T-cell (primary cell): ENCODE measurements at regions not wholly inside any gene's neighbourhood (a gene's known extent, or its start where the extent isn't known, plus 50 kb on each side); places are given as distances from the start of the nearest gene placed in this dataset.

Experiments
- ATAC-seq, 4 experiments: fragments of 200-7000 bp in 3 of 4; fragments of 150-1000 bp in 1 of 4; cut with Tn5 transposase; replicated peaks in 1 of 4; 1 replicate in 3 of 4; 2 replicates in 1 of 4; pipeline ENCODE4 v1.10.0; 2021; ENCODE audit warnings: moderate library complexity in 3 of 4, mild to moderate bottlenecking in 2 of 4, moderate number of reproducible peaks in 1 of 4
- CTCF ChIA-PET, 2 donors: fragments of 300-600 bp; sonication (Branson Sonifier 250); formaldehyde crosslinking; loops; one replicate each; lab custom pipeline; 2022; ENCODE audit warnings: antibody characterized with exemption in 2 of 2; lab: Charles Lee
- POLR2A ChIA-PET, 2 donors: fragments of 300-600 bp; sonication (Branson Sonifier 250); formaldehyde crosslinking; loops; one replicate each; lab custom pipeline; 2022; ENCODE audit warnings: antibody characterized with exemption in 2 of 2; lab: Charles Lee
- DNase-seq, 35 experiments: peaks; one replicate each; pipeline versions ENCODE4 v3.0.0 to v3.0.0-alpha.2; 2013 to 2023
- H3K27ac ChIP-seq: one replicate; pipeline ENCODE4 v1.5.1; 2013; ENCODE audit warnings: low read length
- H3K27me3 ChIP-seq, 2 experiments: replicated peaks in 1 of 2; 1 replicate in 1 of 2; 2 replicates in 1 of 2; pipeline versions ENCODE4 v1.6.1 to v1.7.0; 2013; ENCODE audit warnings: low read length in 1 of 2, mixed read lengths in 1 of 2; ENCODE audit not compliant: control insufficient read depth in 2 of 2, insufficient read depth in 2 of 2; ENCODE audit errors: extremely low read depth in 1 of 2
- H3K36me3 ChIP-seq, 2 donors: 1 replicate in 1 of 2; 2 replicates in 1 of 2; pipeline versions ENCODE4 v1.6.1 to v1.7.0; 2013; ENCODE audit warnings: low read length in 1 of 2; ENCODE audit not compliant: control insufficient read depth in 2 of 2, insufficient read depth in 1 of 2; ENCODE audit errors: extremely low read depth in 1 of 2
- H3K4me1 ChIP-seq, 2 experiments: 1 replicate in 1 of 2; 2 replicates in 1 of 2; pipeline versions ENCODE4 v1.6.1 to v1.7.0; 2013; ENCODE audit warnings: low read length in 2 of 2, mixed read lengths in 1 of 2; ENCODE audit not compliant: insufficient read depth in 2 of 2, control insufficient read depth in 1 of 2; ENCODE audit errors: extremely low read depth in 1 of 2
- H3K4me3 ChIP-seq, 2 donors: 1 replicate in 1 of 2; 2 replicates in 1 of 2; pipeline versions ENCODE4 v1.5.1 to v1.7.0; 2013; ENCODE audit warnings: mild to moderate bottlenecking in 2 of 2, low read length in 1 of 2, moderate library complexity in 1 of 2; ENCODE audit not compliant: control insufficient read depth in 1 of 2; ENCODE audit errors: extremely low read depth in 1 of 2
- H3K9me3 ChIP-seq: 2 replicates; pipeline ENCODE4 v1.7.0; 2013
- H3K27ac Mint-ChIP-seq, 2 donors: one replicate each; pipeline ENCODE4 v1.8.0; 2020 to 2021; ENCODE audit warnings: mild to moderate bottlenecking in 2 of 2, mixed read lengths in 2 of 2
- H3K27me3 Mint-ChIP-seq, 2 donors: one replicate each; pipeline ENCODE4 v1.8.0; 2021 to 2022; ENCODE audit warnings: mixed read lengths in 2 of 2
- H3K36me3 Mint-ChIP-seq: one replicate; pipeline ENCODE4 v1.8.0; 2021; ENCODE audit warnings: mixed read lengths
- H3K4me1 Mint-ChIP-seq, 3 donors: one replicate each; pipeline ENCODE4 v1.8.0; 2020 to 2022; ENCODE audit warnings: mixed read lengths in 3 of 3, mild to moderate bottlenecking in 1 of 3
- H3K4me3 Mint-ChIP-seq, 3 donors: one replicate each; pipeline ENCODE4 v1.8.0; 2020 to 2022; ENCODE audit warnings: mild to moderate bottlenecking in 3 of 3, mixed read lengths in 3 of 3, moderate library complexity in 3 of 3
- H3K9me3 Mint-ChIP-seq, 3 donors: one replicate each; pipeline ENCODE4 v1.8.0; 2020 to 2022; ENCODE audit warnings: mixed read lengths in 3 of 3
- WGBS: methylation state at CpG from one replicate; pipeline ENCODE4 v1.1.5; 2013; ENCODE audit warnings: missing lambda C conversion rate; ENCODE audit not compliant: insufficient coverage; 5-methylcytosine and 5-hydroxymethylcytosine counted together

DNA sequence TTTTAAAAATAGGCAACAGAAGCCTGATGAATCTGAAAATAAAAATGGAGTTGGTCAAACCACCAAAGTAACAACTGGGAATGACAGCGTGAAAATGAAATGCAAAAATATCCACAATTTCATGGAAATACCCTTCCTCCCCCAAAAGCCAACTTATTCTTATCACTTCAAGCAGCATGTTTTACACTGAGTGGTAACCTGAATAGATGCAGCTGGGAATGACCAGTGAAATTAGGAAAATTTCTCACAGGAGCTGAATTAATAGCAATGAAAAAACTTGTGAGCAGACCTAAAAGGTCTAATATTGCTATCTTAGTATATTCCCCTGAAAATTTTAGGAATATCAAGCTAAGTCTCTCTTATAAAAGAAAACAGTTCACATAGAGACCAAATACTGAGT, 239.0 kb downstream of the PCDH18 start:
- POLR2A ChIA-PET: no interaction called here
- Histone ChIP-seq H3K4me1 (no peaks in the 10 kb centered on the region), H3K36me3 (no peaks in the 10 kb centered on the region), H3K27ac (no peak overlapping the region), H3K9me3 (no peaks in the 10 kb centered on the region), H3K4me3 (no peak overlapping the region), H3K27me3 (no peaks in the 10 kb centered on the region)
- ATAC-seq (no peak), DNase-seq (no peak)
- H3K4me1 Mint-ChIP-seq: no peaks in the 10 kb centered on the region
- no peak overlapping the region for H3K27ac Mint-ChIP-seq
- H3K36me3 Mint-ChIP-seq: no peaks in the 10 kb centered on the region
- no peaks in the 10 kb centered on the region for H3K27me3 Mint-ChIP-seq
- CTCF ChIA-PET: no interaction called here
- no peak overlapping the region for H3K4me3 Mint-ChIP-seq
- 67% methylated on average over 1 of the region's 1 CpG for WGBS
- H3K9me3 Mint-ChIP-seq: peaks cover 0 to 8% (median 5%) of the 10 kb centered on the region in 3 donors

DNA sequence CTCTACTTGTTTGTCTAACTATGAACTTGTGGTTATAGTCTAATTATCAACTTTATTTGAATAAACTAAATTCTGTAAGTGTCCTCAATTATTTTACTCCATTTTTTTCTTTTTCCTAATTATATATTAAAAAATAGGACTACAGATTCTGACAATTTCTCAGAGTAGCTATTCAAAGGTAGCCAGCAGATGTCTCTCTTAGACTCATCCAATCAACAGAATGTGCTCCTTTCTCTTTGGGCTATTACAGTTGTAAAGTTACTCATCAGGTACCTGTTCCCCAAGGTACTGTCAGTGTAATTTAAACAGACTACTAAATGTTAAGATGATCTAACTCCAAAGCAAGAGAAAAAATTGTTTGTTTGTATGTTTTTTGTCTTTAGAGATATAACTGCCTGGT, 248.6 kb downstream of the PCDH18 start:
- H3K4me1 Mint-ChIP-seq: no peaks in the 10 kb centered on the region
- no peak overlapping the region for H3K4me3 Mint-ChIP-seq
- ATAC-seq: no peak
- DNase-seq: no peak
- H3K4me1 ChIP-seq: no peaks in the 10 kb centered on the region
- no peaks in the 10 kb centered on the region for H3K27me3 Mint-ChIP-seq
- ChIA-PET CTCF (no interaction called here), POLR2A (no interaction called here)
- H3K27ac ChIP-seq: no peak overlapping the region
- no peaks in the 10 kb centered on the region for H3K36me3 ChIP-seq
- no peak overlapping the region for H3K27ac Mint-ChIP-seq
- H3K27me3 ChIP-seq: no peaks in the 10 kb centered on the region
- H3K9me3 Mint-ChIP-seq: peaks cover 6 to 17% (median 11%) of the 10 kb centered on the region in 3 donors
- H3K36me3 Mint-ChIP-seq: no peaks in the 10 kb centered on the region
- H3K9me3 ChIP-seq: no peaks in the 10 kb centered on the region
- no peak overlapping the region for H3K4me3 ChIP-seq

DNA sequence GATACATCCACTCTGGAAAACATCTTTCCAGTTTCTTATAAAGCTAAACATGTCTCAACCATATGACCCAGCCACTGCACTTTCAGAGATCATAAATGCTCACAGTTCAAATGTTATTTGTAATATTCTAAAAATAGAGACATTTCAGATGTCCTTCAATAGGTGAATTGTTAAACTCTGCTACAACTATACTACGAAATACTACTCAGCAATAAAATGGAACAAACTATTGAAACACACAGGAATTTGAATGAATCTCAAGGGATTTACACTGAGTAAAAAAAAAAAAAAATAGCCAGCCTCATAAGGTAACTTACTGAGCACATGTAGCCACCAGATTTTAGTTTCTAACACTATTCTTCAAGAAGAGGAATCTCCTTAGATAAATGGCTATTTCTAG, 253.9 kb downstream of the PCDH18 start:
- Histone ChIP-seq H3K36me3 (no peaks in the 10 kb centered on the region), H3K27me3 (no peaks in the 10 kb centered on the region), H3K27ac (no peak overlapping the region), H3K4me3 (no peak overlapping the region), H3K9me3 (no peaks in the 10 kb centered on the region), H3K4me1 (no peaks in the 10 kb centered on the region)
- no peaks in the 10 kb centered on the region for H3K36me3 Mint-ChIP-seq
- H3K27ac Mint-ChIP-seq: no peak overlapping the region
- ChIA-PET CTCF (interaction anchor here in 1 of 2 donors (0.7 kb wide), 1 partner anchor 12 kb away, joined by 3 read pairs; no protein-coding TSS in a partner anchor), POLR2A (no interaction called here)
- H3K4me1 Mint-ChIP-seq: no peaks in the 10 kb centered on the region
- H3K9me3 Mint-ChIP-seq: peaks cover 0 to 16% (median 3%) of the 10 kb centered on the region in 3 donors
- WGBS: no CpG with 5 or more reads among the region's 1 CpG
- DNase-seq: no peak
- H3K4me3 Mint-ChIP-seq: no peak overlapping the region
- ATAC-seq: no peak
- H3K27me3 Mint-ChIP-seq: no peaks in the 10 kb centered on the region

DNA sequence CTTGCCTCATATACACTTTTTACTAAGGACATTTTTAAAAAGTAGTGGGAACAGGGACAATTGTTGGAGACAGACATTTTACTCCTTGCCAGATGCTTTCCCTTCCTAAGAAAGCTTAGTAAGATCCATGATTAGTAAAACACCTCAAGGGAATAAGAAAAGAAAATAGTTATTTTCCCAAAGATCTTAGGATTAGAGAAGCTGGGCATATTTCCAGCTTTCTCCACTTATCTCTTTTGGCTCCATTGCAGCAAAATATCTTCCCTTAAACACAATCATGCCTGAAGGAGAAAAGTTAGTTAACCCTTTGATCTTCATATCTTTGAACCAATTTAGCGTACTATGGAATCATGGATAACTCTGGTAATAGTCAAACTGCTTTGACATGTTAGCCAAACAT, 257.9 kb downstream of the PCDH18 start:
- Mint-ChIP-seq H3K27me3 (no peaks in the 10 kb centered on the region), H3K4me1 (no peaks in the 10 kb centered on the region), H3K9me3 (peaks cover 0 to 9% (median 5%) of the 10 kb centered on the region in 3 donors), H3K27ac (no peak overlapping the region), H3K4me3 (no peak overlapping the region), H3K36me3 (no peaks in the 10 kb centered on the region)
- Histone ChIP-seq H3K36me3 (no peaks in the 10 kb centered on the region), H3K4me3 (no peak overlapping the region), H3K27ac (no peak overlapping the region), H3K27me3 (no peaks in the 10 kb centered on the region), H3K9me3 (no peaks in the 10 kb centered on the region), H3K4me1 (no peaks in the 10 kb centered on the region)
- POLR2A ChIA-PET: no interaction called here
- CTCF ChIA-PET: no interaction called here
- ATAC-seq: no peak
- no peak for DNase-seq
- no CpG with 5 or more reads among the region's 1 CpG for WGBS

DNA sequence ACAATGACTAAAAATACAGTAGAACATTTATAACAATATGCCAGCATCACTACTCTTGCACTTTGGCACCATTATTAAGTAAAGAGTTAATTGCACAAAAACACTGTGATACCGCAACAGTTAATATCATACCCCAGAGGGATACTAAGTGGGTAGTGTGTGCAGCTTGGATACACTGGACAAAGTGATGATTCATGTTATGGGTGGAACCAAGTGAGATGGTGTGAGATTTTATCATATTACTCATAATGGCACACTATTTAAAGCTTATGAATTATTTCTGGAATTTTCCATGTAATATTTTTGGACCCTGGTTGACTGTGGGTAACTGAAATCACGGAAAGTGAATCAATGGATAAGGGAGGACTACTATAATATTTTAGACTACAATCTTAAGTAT, 265.3 kb downstream of the PCDH18 start:
- Mint-ChIP-seq H3K27me3 (no peaks in the 10 kb centered on the region), H3K4me3 (no peak overlapping the region), H3K27ac (no peak overlapping the region), H3K4me1 (no peaks in the 10 kb centered on the region), H3K36me3 (no peaks in the 10 kb centered on the region), H3K9me3 (peaks cover 4 to 8% (median 5%) of the 10 kb centered on the region in 3 donors)
- no peak for DNase-seq
- H3K36me3 ChIP-seq: no peaks in the 10 kb centered on the region
- H3K27ac ChIP-seq: no peak overlapping the region
- ChIA-PET POLR2A (interaction anchor here in 1 of 2 donors (0.6 kb wide), 1 partner anchor 9 kb away, joined by 3 read pairs; no protein-coding TSS in a partner anchor), CTCF (no interaction called here)
- no CpG with 5 or more reads among the region's 2 CpGs for WGBS
- H3K27me3 ChIP-seq: no peaks in the 10 kb centered on the region
- H3K9me3 ChIP-seq: no peaks in the 10 kb centered on the region
- H3K4me3 ChIP-seq: no peak overlapping the region
- H3K4me1 ChIP-seq: no peaks in the 10 kb centered on the region
- ATAC-seq: no peak

DNA sequence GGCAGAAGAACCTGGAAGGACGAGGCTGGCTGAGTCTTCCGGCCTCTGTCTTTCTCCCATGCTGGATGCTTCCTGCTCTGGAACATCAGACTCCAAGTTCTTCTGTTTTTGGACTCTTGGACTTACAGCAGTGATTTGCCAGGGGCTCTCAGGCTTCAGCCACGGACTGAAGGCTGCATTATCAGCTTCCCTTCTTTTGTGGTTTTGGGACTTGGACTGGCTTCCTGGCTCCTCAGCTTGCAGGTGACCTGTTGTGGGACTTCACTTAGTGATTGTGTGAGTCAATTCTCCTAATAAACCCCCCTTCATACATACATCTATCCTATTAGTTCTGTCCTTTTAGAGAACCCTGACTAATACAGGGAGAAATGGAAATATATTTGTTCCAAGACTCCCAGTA, 265.8 kb downstream of the PCDH18 start:
- WGBS: 87% methylated on average over 2 of the region's 3 CpGs
- H3K36me3 Mint-ChIP-seq: no peaks in the 10 kb centered on the region
- no peak for ATAC-seq
- Histone ChIP-seq H3K4me3 (no peak overlapping the region), H3K9me3 (no peaks in the 10 kb centered on the region), H3K27ac (no peak overlapping the region), H3K36me3 (no peaks in the 10 kb centered on the region), H3K27me3 (no peaks in the 10 kb centered on the region), H3K4me1 (no peaks in the 10 kb centered on the region)
- H3K9me3 Mint-ChIP-seq: peaks cover 4 to 8% (median 5%) of the 10 kb centered on the region in 3 donors
- DNase-seq: no peak
- ChIA-PET CTCF (interaction anchor here in 1 of 2 donors (0.6 kb wide), 1 partner anchor 12 kb away, joined by 3 read pairs; no protein-coding TSS in a partner anchor), POLR2A (no interaction called here)
- H3K4me1 Mint-ChIP-seq: no peaks in the 10 kb centered on the region
- no peaks in the 10 kb centered on the region for H3K27me3 Mint-ChIP-seq
- H3K27ac Mint-ChIP-seq: no peak overlapping the region
- H3K4me3 Mint-ChIP-seq: no peak overlapping the region

DNA sequence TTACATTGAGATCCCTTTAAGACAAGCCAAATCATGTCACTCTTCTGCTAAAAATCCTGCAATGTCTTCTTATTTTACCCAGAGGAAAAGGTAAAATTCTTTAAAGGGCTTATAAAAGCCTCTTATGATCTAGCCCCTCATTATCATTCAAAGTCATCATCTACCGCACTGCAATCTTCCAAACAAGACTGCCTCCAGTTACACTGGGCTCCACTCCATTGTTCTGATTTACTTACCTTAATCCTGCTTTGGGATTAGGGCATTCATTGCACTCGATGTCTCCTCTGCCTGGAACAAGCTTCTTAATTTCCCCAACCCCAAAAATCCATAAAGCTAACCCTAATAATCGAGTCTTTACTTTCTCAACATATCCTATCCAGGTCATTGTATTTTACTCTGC, 269.1 kb downstream of the PCDH18 start:
- 60% methylated on average over 3 of the region's 3 CpGs for WGBS
- Mint-ChIP-seq H3K27me3 (no peaks in the 10 kb centered on the region), H3K36me3 (no peaks in the 10 kb centered on the region), H3K4me3 (no peak overlapping the region), H3K27ac (no peak overlapping the region), H3K4me1 (no peaks in the 10 kb centered on the region), H3K9me3 (peaks cover 5 to 9% (median 5%) of the 10 kb centered on the region in 3 donors)
- Histone ChIP-seq H3K4me3 (no peak overlapping the region), H3K4me1 (no peaks in the 10 kb centered on the region), H3K9me3 (no peaks in the 10 kb centered on the region), H3K27ac (no peak overlapping the region), H3K27me3 (no peaks in the 10 kb centered on the region), H3K36me3 (no peaks in the 10 kb centered on the region)
- ChIA-PET POLR2A (no interaction called here), CTCF (no interaction called here)
- ATAC-seq: no peak
- no peak for DNase-seq
